Lower lobe of right lung (tissue), 2 donors: ENCODE measurements at regions not wholly inside any gene's neighbourhood (a gene's known extent, or its start where the extent isn't known, plus 50 kb on each side); places are given as distances from the start of the nearest gene placed in this dataset.

Source experiments
- ATAC-seq, 2 donors: fragments of 200-7000 bp; cut with Tn5 transposase; one replicate each; pipeline ENCODE4 v1.9.1; 2020 to 2022; ENCODE audit warnings: mild to moderate bottlenecking in 2 of 2, moderate library complexity in 2 of 2
- DNase-seq: peaks from one replicate; pipeline ENCODE4 v3.0.0-alpha.2; 2020
- H3K27ac ChIP-seq: fragments of 200-600 bp; one replicate; pipeline ENCODE4 v1.8.0; 2022
- H3K27me3 ChIP-seq: fragments of 200-600 bp; one replicate; pipeline ENCODE4 v1.8.0; 2022; ENCODE audit warnings: low read depth
- H3K36me3 ChIP-seq: fragments of 200-600 bp; one replicate; pipeline ENCODE4 v1.8.0; 2022; ENCODE audit warnings: mild to moderate bottlenecking
- H3K4me1 ChIP-seq: fragments of 200-600 bp; one replicate; pipeline ENCODE4 v1.8.0; 2022
- H3K4me3 ChIP-seq: fragments of 200-600 bp; one replicate; pipeline ENCODE4 v1.8.0; 2022; ENCODE audit warnings: mild to moderate bottlenecking
- H3K9me3 ChIP-seq: fragments of 200-600 bp; one replicate; pipeline ENCODE4 v1.8.0; 2022
- CTCF ChIP-seq: fragments of 200-600 bp; IDR thresholded peaks from one replicate; pipeline ENCODE4 v1.8.0; 2022; ENCODE audit warnings: antibody characterized with exemption, mild to moderate bottlenecking
- intact Hi-C: fragments of 100-400 bp; cut with DNase I; formaldehyde crosslinking; loops from one replicate; pipeline ENCODE4 v1.11.0; 2022
- donor health status: DM: no; HTN: yes; CAD: no; lungs with severe emphysema.

- no peak overlapping the region for H3K4me3 ChIP-seq
- intact Hi-C loops = no loop called here
- no peaks in the 10 kb centered on the region for H3K27me3 ChIP-seq
- DNase-seq = no peak
- ATAC-seq = no peak
- H3K9me3 ChIP-seq = no peaks in the 10 kb centered on the region
- no peaks in the 10 kb centered on the region for H3K36me3 ChIP-seq
- H3K4me1 ChIP-seq = no peaks in the 10 kb centered on the region
- no peak for TF ChIP-seq CTCF
- H3K27ac ChIP-seq = no peak overlapping the region
Observed at GRCh38 chr3:74866357-74867030, 252.0 kb upstream of the CNTN3 start.

GRCh38 chr3:74862476-74862875 lies 248.0 kb upstream of the CNTN3 start:
- no peak for DNase-seq
- intact Hi-C loops = no loop called here
- H3K27ac ChIP-seq = no peak overlapping the region
- no peak overlapping the region for H3K4me3 ChIP-seq
- ATAC-seq = no peak
- no peaks in the 10 kb centered on the region for H3K9me3 ChIP-seq
- no peaks in the 10 kb centered on the region for H3K4me1 ChIP-seq
- no peak for TF ChIP-seq CTCF
- H3K27me3 ChIP-seq = no peaks in the 10 kb centered on the region
- no peaks in the 10 kb centered on the region for H3K36me3 ChIP-seq

GRCh38 chr3:74861211-74861610 lies 246.8 kb upstream of the CNTN3 start:
- Histone ChIP-seq H3K4me1 (no peaks in the 10 kb centered on the region), H3K27ac (no peak overlapping the region), H3K27me3 (no peaks in the 10 kb centered on the region), H3K9me3 (no peaks in the 10 kb centered on the region), H3K36me3 (no peaks in the 10 kb centered on the region), H3K4me3 (no peak overlapping the region)
- ATAC-seq (no peak), DNase-seq (no peak)
- TF ChIP-seq CTCF = no peak
- intact Hi-C loops = no loop called here

- no peak for DNase-seq
- intact Hi-C loops = no loop called here
- Histone ChIP-seq H3K4me1 (no peaks in the 10 kb centered on the region), H3K36me3 (no peaks in the 10 kb centered on the region), H3K4me3 (no peak overlapping the region), H3K9me3 (no peaks in the 10 kb centered on the region), H3K27me3 (no peaks in the 10 kb centered on the region), H3K27ac (no peak overlapping the region)
- ATAC-seq = no peak
- TF ChIP-seq CTCF = no peak
Observed at GRCh38 chr3:74858086-74858485, 243.6 kb upstream of the CNTN3 start.

GRCh38 chr3:74850381-74850780 lies 235.9 kb upstream of the CNTN3 start:
- no peaks in the 10 kb centered on the region for H3K36me3 ChIP-seq
- no peak overlapping the region for H3K4me3 ChIP-seq
- H3K27me3 ChIP-seq = no peaks in the 10 kb centered on the region
- no peak overlapping the region for H3K27ac ChIP-seq
- no peaks in the 10 kb centered on the region for H3K4me1 ChIP-seq
- H3K9me3 ChIP-seq = no peaks in the 10 kb centered on the region
- TF ChIP-seq CTCF = no peak
- no peak for DNase-seq
- no peak for ATAC-seq
- intact Hi-C loops = no loop called here
